GM18517 (cell line): ENCODE measurements at regions not wholly inside any gene's neighbourhood (a gene's known extent, or its start where the extent isn't known, plus 50 kb on each side); places are given as distances from the start of the nearest gene placed in this dataset.

Experiments
- ATAC-seq: cut with Tn5 transposase; IDR thresholded peaks from one replicate; pipeline ENCODE4 v1.9.1; 2021; ENCODE audit warnings: mild to moderate bottlenecking, moderate library complexity; ENCODE audit not compliant: unreplicated experiment

GRCh38 chr17:77847221-77848085 lies 111.0 kb upstream of the TNRC6C start:
- no peak for ATAC-seq

DNA sequence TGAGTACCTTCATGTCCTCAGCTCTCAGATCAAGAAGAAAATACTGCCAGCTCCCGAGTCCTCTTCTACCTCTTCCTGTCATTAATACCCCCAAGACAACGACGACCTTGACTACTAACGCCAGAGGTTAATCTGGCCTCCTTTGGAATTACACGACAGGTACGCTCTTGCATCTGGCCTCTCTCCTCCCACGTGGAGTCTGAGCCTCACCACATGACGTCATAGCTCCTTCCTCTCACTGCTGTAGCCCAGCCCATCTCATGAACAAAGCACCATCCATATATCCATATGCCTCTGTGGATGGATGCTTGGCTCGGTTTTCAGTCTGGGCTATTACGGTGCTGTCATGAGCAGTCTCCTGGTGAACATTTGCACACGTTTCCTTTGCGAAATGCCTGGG lies 110.2 kb upstream of the TNRC6C start:
- no peak for ATAC-seq

GRCh38 chr17:77849239-77849638 lies 109.3 kb upstream of the TNRC6C start:
- no peak for ATAC-seq

GRCh38 chr17:77851921-77852320 lies 106.6 kb upstream of the TNRC6C start:
- no peak for ATAC-seq

DNA sequence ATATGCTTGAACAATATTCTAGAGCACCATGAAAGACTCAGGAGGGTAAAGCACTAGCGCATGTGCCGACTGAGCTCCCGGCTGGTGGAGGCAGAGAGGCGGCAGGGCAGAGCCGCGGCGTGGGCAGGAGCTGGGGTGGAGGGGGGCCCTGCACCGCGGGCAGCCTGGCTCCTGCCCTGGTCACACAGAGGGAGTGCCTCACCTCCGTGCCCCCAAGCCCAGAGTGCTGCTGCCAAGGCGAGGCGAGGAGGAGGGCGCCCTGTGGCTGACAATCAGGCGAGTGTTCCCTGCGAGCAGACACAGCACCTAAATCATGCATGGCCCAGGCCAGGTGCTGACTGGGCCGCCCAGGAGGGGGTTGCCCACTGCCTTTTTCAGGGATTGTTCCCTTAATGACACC lies 105.8 kb upstream of the TNRC6C start:
- ATAC-seq, result no peak

GRCh38 chr17:77853191-77853977 lies 105.1 kb upstream of the TNRC6C start:
- ATAC-seq, result no peak

DNA sequence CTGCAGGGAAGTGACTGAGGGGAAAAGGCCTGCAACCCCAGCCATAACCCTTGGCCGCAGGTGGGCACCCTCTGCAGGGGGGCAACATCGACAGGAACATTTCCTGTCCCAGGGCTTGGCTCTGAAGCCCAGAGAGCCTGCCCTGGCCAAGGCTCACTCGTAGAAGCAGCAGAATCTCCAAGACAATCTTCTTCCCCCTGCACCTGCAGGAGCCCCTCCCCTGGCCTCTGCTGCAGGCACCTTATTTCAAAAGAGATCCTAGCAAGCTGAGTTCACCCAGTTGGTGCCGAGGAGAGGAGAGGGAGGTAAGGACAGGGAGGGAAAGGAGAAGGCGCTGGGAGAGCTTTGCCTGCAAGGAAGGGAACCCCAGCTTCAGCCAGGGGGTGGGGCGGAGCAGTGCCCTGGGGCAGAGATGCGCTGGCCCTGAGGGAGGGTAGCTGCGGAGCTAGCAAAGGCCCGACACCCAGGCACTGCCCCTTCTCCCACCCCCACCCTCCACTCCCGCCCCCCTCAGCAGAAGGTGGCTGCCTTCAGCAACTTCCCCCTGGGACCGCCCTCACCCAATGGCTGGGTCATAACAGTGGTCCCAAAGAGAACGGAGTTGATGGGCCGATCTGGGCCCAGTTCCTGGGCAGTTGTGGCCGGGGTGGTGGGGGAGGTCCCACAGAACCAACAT lies 104.3 kb upstream of the TNRC6C start:
- no peak for ATAC-seq

GRCh38 chr17:77854759-77855745 lies 103.5 kb upstream of the TNRC6C start:
- ATAC-seq, result no peak

GRCh38 chr17:77856551-77857305 lies 101.8 kb upstream of the TNRC6C start:
- no peak for ATAC-seq

DNA sequence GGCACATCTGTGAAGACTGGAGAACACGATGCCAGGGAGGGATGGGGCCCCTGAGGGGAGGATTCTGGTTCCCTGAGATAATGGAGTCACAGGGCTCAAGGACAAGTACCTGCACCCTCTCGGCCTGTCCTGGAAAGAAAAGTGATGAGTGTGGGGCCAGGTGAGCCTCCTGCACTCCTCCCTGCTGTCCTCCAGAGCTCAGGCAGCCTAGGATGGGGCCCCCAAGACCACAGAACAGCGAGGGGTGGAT lies 101.3 kb upstream of the TNRC6C start:
- no peak for ATAC-seq

DNA sequence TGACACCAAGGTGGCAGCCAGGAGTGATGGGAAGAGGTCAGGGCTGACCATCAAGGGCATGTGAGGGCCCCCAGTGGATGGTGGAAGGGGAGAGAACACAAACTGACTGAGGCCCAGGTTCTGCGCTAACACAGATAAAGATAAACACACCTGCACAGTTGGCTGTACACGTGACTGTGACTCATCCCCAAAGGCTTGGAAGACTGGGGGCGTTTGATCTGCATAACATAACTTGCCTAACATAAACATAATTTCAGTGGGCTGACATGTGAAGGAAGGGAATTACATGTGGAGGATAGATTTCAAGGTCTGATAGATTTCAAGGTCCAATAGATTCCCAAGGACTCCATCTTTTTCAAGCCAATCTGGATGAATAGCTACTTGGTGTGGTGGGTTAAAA lies 100.9 kb upstream of the TNRC6C start:
- no peak for ATAC-seq

DNA sequence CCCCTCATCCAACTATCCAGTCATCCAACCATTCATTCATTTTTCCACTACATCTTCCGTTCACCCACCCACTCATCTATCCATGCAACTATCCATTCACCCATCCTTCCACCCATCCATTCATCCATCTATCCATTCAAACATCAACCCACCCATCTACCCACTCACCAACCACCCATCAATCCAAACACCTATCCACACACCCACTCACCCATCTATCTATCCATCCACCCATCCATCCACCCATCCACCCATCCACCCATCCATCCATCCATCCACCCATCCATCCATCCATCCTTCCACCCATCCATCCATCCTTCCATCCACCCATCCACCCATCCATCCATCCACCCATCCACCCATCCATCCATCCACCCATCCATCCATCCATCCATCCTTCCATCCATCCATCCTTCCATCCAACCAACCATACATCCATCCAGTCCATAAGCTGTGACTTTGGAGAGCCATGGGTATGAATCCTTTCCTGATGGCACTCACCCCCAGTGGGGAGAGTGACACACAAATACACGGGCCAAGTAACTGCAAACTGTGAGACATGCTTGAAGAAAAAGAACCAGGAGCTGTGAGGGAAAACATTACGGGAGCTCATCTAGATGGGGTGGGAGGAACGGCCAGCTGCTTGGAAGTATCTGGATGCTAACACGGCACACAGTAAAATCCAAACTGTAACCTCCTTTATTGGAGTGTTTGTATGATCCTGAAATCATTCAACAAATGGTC lies 100.0 kb upstream of the TNRC6C start:
- no peak for ATAC-seq

DNA sequence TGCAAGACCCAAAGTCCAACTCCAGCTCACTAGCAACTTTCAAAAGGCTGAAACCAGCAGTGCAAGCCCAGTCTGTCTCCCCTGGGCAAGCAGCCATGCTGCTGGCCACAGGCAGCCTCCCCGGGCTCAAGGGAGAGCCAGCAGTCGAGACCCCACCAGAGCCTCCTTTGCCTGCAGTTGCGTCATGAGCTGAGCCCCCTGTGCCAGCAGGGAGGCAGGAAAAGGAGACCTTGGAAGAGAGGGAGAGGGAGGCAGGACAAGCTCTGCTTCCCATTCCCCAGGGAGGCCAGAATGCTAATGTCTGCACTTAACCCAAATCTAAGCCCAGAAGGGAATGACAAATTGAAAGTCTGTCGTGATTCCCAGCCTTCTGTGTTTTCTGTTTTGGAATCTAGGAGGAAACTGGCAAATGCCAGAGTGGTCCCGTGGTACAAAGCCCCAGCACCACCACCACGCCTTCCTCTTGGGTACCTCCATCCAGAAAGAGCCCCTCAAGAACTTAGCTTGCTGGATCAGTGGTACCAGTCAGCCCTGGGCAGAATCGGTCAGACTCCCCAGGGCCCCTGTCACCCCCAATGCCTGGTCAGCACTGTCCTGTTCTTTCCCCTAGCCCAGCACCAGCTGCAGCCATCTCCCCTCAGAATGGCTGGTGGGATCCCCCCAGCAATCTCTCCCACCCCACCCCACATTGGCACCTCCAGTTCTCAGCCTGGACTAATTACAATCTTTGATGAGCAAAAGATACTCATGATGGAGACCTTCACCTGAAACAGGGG lies 99.3 kb upstream of the TNRC6C start:
- no peak for ATAC-seq

DNA sequence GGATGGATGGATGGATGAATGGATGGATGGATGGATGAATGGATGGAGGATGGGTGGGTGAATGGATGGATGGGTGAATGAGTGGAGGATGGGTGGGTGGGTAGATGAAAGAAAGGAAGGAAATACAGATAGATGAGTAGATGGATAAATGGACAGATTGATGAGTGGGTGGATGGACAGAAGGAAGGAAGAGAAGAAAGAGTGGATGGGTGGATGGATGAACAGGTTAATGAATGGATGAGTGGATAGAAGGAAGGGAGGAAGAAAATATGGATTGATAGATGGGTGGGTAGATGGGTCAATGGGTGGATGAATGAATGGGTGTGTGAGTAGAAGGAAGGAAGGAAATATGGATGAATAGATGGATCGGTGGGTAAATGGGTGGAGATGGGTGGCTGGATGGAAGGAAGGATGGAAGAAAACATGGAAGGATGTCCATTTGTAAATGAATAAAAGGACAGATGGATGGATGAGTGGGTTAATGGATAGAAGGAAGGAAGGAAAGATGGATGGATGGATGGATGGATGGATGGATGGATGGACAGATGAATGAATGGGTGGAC lies 97.3 kb upstream of the TNRC6C start:
- no peak for ATAC-seq

DNA sequence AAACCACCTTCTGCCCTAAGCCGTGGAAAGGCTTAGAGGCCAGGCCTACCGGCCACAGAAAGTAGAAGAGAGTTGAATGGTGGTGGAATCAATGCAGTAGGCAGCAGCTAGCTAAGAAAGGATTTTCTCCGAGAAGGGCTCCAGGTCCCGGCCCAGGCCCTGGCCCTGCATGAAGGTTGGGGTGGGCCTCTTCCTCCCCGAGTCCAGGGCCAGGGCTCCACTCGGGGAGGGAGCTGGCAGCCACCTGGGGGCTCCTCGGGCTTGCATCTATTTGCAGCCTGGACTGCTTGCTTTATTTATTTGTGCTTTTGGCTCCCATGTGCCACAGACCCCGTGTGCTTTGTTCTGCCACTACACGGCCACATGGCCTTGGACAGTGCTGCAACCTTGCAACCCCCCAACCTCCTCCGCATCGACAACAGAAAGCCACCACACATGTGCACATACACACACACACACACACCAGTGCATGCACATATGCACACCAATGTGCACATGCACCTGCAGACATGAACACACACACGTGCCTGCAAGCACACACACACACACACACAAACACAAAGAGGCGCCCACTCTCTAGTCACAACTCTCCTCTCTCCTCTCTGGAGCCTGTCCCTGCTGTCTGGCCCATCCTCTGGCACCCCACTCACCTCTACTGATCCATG lies 96.4 kb upstream of the TNRC6C start:
- ATAC-seq, result no peak

GRCh38 chr17:77862890-77863813 lies 95.4 kb upstream of the TNRC6C start:
- ATAC-seq, result no peak

- no peak for ATAC-seq
Observed at GRCh38 chr17:77863814-77864161, 94.7 kb upstream of the TNRC6C start.
